SK-N-SH (cell line): ENCODE measurements at regions not wholly inside any gene's neighbourhood (a gene's known extent, or its start where the extent isn't known, plus 50 kb on each side); places are given as distances from the start of the nearest gene placed in this dataset.

Source experiments
- CHD2 ChIP-seq: fragments of 150-350 bp; IDR thresholded peaks from 2 replicates; pipeline ENCODE4 v1.6.1; 2018; ENCODE audit warnings: low read length; ENCODE audit not compliant: partially characterized antibody
- CTCF ChIP-seq: fragments of 200-600 bp; sonication (generic); IDR thresholded peaks from 2 replicates; pipeline ENCODE4 v1.6.1; 2017; ENCODE audit warnings: antibody characterized with exemption, mild to moderate bottlenecking, moderate library complexity
- EZH2phosphoT487 ChIP-seq: fragments of 200-600 bp; sonication (generic); IDR thresholded peaks from 2 replicates; pipeline ENCODE4 v1.6.1; 2017; ENCODE audit warnings: low read depth, mixed run types, mild to moderate bottlenecking, antibody characterized with exemption, moderate library complexity, borderline replicate concordance
- RAD21 ChIP-seq: IDR thresholded peaks from 2 replicates; pipeline ENCODE4 v1.6.1; 2012; ENCODE audit warnings: mild to moderate bottlenecking, low read length
- RFX5 ChIP-seq: IDR thresholded peaks from 2 replicates; pipeline ENCODE4 v1.6.1; 2012; ENCODE audit warnings: mild to moderate bottlenecking, improper control_type of control experiment, low read length
- SIN3A ChIP-seq: IDR thresholded peaks from 2 replicates; pipeline ENCODE4 v1.6.1; 2012; ENCODE audit warnings: low read depth, mild to moderate bottlenecking, low read length, moderate library complexity, borderline replicate concordance
- SMC3 ChIP-seq: IDR thresholded peaks from 2 replicates; pipeline ENCODE4 v1.6.1; 2012; ENCODE audit warnings: low read depth, low read length, improper control_type of control experiment

DNA sequence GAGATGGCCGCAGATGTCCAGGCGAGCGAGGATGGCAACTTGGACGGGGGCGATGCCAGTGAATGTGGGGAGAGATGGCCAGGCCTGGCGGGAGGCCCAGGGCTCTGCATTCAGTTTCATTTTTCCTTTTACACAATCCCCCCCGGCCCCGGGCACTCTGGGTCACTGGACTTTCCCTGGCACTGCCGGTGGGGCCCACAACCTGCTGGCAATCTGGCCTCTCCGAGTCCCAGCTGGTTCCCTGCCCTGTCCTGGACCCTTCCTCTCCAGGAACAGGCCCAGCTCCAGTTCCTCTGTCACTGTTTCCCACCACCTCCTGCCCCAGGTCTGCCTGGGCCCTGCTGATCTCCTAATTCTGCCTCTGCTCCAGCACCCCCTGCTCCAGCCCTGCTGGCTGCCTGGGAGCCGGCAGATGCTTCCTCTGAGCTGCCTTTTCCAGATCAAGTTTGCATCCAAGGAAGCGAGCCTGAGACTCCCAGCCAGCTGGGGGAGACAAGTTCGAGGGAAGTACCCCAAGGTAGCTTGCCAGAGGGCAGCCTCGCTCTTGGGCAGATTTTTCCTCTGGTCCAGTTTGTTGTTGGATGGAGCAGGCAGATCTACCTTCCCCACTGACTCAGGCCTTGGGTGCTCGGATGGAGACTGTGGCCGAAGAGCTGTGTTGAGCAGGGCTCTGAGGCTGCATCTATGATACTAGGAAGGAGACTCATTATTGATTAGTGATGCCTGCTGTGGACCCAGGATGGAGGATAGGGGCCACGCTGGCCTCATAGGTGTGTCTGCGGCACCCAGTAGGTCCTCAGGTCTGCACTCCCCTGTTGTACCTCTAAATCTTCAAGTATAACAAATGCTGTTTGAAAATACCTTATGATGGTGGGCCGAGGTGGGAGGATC, 83.2 kb downstream of the CEBPB start:
- TF ChIP-seq CTCF (no peak), RAD21 (no peak), SIN3A (no peak), RFX5 (no peak), SMC3 (no peak), EZH2phosphoT487 (no peak), CHD2 (no peak)
